Right lobe of liver (tissue), 6 donors: ENCODE measurements at regions not wholly inside any gene's neighbourhood (a gene's known extent, or its start where the extent isn't known, plus 50 kb on each side); places are given as distances from the start of the nearest gene placed in this dataset.

Experiments used
- ATAC-seq, 4 donors: fragments of 200-7000 bp; cut with Tn5 transposase; one replicate each; pipeline ENCODE4 v1.9.1; 2020; ENCODE audit warnings: mild to moderate bottlenecking in 4 of 4, moderate library complexity in 4 of 4
- DNase-seq, 3 donors: peaks; one replicate each; pipeline ENCODE4 v3.0.0-alpha.2; 2020
- H3K27ac ChIP-seq, 3 donors: fragments of 200-600 bp; one replicate each; pipeline ENCODE4 v1.8.0; 2022
- H3K27me3 ChIP-seq, 2 donors: fragments of 200-600 bp; one replicate each; pipeline ENCODE4 v1.8.0; 2022
- H3K36me3 ChIP-seq, 4 donors: fragments of 200-600 bp; sonication (generic) in 1 of 4; one replicate each; pipeline versions ENCODE4 v1.5.1 to v1.8.0; 2017 to 2022; ENCODE audit warnings: control low read depth in 1 of 4
- H3K4me1 ChIP-seq, 4 donors: fragments of 200-600 bp; sonication (generic) in 1 of 4; one replicate each; pipeline versions ENCODE4 v1.5.1 to v1.8.0; 2017 to 2022; ENCODE audit warnings: control low read depth in 1 of 4
- H3K4me3 ChIP-seq, 3 donors: fragments of 200-600 bp; one replicate each; pipeline ENCODE4 v1.8.0; 2022
- H3K9me3 ChIP-seq, 4 donors: fragments of 200-600 bp; sonication (generic) in 1 of 4; one replicate each; pipeline versions ENCODE4 v1.5.1 to v1.8.0; 2017 to 2022; ENCODE audit warnings: control low read depth in 1 of 4
- POLR2A ChIP-seq: fragments of 450-650 bp; IDR thresholded peaks from one replicate; pipeline ENCODE4 v1.6.1; 2017; ENCODE audit warnings: antibody characterized with exemption, mild to moderate bottlenecking
- WGBS: methylation state at CpG from one replicate; pipeline ENCODE4 v1.1.6; 2018; ENCODE audit warnings: low coverage, low lambda C conversion rate; ENCODE audit not compliant: insufficient coverage; ENCODE audit errors: missing lambda C conversion rate; 5-methylcytosine and 5-hydroxymethylcytosine counted together
- intact Hi-C, 2 donors: fragments of 100-400 bp; cut with DNase I; formaldehyde crosslinking; loops; one replicate each; pipeline versions ENCODE4 v1.11.2 to v1.14.1; 2022
- TF ChIP-seq, protein P1 (sequence below), 4 donors: fragments of 200-600 bp in 3 of 4; fragments of 450-650 bp in 1 of 4; IDR thresholded peaks; one replicate each; pipeline versions ENCODE4 v1.5.1 to v1.8.0; 2016 to 2022; ENCODE audit warnings: antibody characterized with exemption in 4 of 4, mild to moderate bottlenecking in 2 of 4
- donor health status: DM: no; HTN: yes; CAD: no.
- donor health status: DM: no; HTN: no; CAD: no.
- donor health status: DM: no; HTN: no; CAD: no.
- donor health status: DM: no; HTN: yes; CAD: no.
- donor health status: DM: no; HTN: yes; CAD: no.

GRCh38 chr11:82225930-82226329, 507.7 kb downstream of the FAM181B start:
- Histone ChIP-seq H3K9me3 (no peaks in the 10 kb centered on the region), H3K27me3 (no peaks in the 10 kb centered on the region), H3K36me3 (no peaks in the 10 kb centered on the region), H3K27ac (no peak overlapping the region), H3K4me1 (no peaks in the 10 kb centered on the region), H3K4me3 (no peak overlapping the region)
- TF ChIP-seq, protein P1, sequence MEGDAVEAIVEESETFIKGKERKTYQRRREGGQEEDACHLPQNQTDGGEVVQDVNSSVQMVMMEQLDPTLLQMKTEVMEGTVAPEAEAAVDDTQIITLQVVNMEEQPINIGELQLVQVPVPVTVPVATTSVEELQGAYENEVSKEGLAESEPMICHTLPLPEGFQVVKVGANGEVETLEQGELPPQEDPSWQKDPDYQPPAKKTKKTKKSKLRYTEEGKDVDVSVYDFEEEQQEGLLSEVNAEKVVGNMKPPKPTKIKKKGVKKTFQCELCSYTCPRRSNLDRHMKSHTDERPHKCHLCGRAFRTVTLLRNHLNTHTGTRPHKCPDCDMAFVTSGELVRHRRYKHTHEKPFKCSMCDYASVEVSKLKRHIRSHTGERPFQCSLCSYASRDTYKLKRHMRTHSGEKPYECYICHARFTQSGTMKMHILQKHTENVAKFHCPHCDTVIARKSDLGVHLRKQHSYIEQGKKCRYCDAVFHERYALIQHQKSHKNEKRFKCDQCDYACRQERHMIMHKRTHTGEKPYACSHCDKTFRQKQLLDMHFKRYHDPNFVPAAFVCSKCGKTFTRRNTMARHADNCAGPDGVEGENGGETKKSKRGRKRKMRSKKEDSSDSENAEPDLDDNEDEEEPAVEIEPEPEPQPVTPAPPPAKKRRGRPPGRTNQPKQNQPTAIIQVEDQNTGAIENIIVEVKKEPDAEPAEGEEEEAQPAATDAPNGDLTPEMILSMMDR (IDR thresholded peaks at IDR 0.05): peak; percentile 32 to 60 (median 48)
- TF ChIP-seq POLR2A: no peak
- DNase-seq: no peak
- ATAC-seq: peak; percentile 51 to 92 (median 84)
- intact Hi-C loops: no loop called here
- WGBS: 84% methylated on average over 2 of the region's 2 CpGs

- Histone ChIP-seq H3K4me3 (no peak overlapping the region), H3K27me3 (no peaks in the 10 kb centered on the region), H3K4me1 (no peaks in the 10 kb centered on the region), H3K9me3 (no peaks in the 10 kb centered on the region), H3K36me3 (no peaks in the 10 kb centered on the region), H3K27ac (no peak overlapping the region)
- no peak for TF ChIP-seq POLR2A
- TF ChIP-seq, protein P1 (IDR thresholded peaks at IDR 0.05): no peak
- WGBS: 70% methylated on average over 2 of the region's 2 CpGs
- intact Hi-C loops: no loop called here
- no peak for ATAC-seq
- DNase-seq: no peak
These were observed 508.2 kb downstream of the FAM181B start for GRCh38 chr11:82225502-82225901.

DNA sequence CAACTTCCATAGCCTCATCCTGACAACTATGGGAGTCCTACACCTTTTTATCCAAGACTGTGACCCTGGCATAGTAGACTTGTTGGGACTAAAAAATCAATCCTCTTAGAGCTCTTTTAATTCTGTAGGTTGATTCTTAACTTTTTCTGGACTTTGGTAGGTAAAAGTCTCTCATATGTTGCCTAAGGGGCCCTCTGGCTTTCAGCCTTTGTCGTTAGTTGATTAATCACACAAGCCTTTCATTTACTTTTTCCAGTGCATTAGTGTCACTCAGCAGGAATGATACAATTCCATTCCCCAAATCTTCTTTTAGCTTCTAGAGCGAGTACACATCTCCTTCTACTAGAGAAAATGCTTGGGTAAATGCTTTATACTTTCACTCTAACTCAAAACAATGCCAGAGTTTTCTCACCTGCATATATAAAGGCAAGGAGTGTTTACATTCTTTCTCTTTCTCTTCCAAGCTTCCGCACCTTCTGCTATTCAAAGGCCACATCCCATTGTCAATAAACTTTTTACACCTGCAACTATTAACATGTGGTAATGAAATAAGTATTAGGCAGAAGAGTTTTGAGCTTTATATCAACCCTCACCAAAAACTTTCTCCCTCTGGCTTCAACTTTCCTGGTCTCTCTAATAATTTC, 516.6 kb downstream of the FAM181B start:
- no peak overlapping the region for H3K27ac ChIP-seq

GRCh38 chr11:82210011-82210410, 523.7 kb downstream of the FAM181B start:
- Histone ChIP-seq H3K27ac (no peak overlapping the region), H3K4me3 (no peak overlapping the region), H3K27me3 (no peaks in the 10 kb centered on the region), H3K4me1 (no peaks in the 10 kb centered on the region), H3K36me3 (no peaks in the 10 kb centered on the region), H3K9me3 (no peaks in the 10 kb centered on the region)
- intact Hi-C loops: no loop called here
- ATAC-seq (no peak), DNase-seq (no peak)
- no peak for TF ChIP-seq POLR2A
- 77% methylated on average over 1 of the region's 1 CpG for WGBS

More for the DNA sequence above, 516.6 kb downstream of the FAM181B start:
- TF ChIP-seq POLR2A: no peak
- TF ChIP-seq, protein P1 (IDR thresholded peaks at IDR 0.05): no peak
- Histone ChIP-seq H3K9me3 (no peaks in the 10 kb centered on the region), H3K36me3 (no peaks in the 10 kb centered on the region), H3K27me3 (no peaks in the 10 kb centered on the region), H3K4me3 (no peak overlapping the region), H3K4me1 (no peaks in the 10 kb centered on the region)
- ATAC-seq: peak in 2 of 4 donors; percentile 48 to 57
- no peak for DNase-seq
- intact Hi-C loops: no loop called here
- WGBS: 60% methylated on average over 3 of the region's 3 CpGs

GRCh38 chr11:82195283-82195682, 538.4 kb downstream of the FAM181B start:
- Histone ChIP-seq H3K4me3 (no peak overlapping the region), H3K9me3 (no peaks in the 10 kb centered on the region), H3K27ac (no peak overlapping the region), H3K4me1 (no peaks in the 10 kb centered on the region), H3K36me3 (no peaks in the 10 kb centered on the region), H3K27me3 (no peaks in the 10 kb centered on the region)
- intact Hi-C loops: no loop called here
- TF ChIP-seq POLR2A: no peak
- TF ChIP-seq, protein P1 (IDR thresholded peaks at IDR 0.05): no peak
- DNase-seq (no peak), ATAC-seq (no peak)
- 68% methylated on average over 3 of the region's 3 CpGs for WGBS
